Embryonic facial prominence (tissue), 1 donor: ENCODE measurements at regions not wholly inside any gene's neighbourhood (a gene's known extent, or its start where the extent isn't known, plus 50 kb on each side); places are given as distances from the start of the nearest gene placed in this dataset.
"Not testable (repeated sequence)": the region's sequence is repeated elsewhere in the genome, so short reads cannot be mapped to it uniquely, and the experiment has no call there.

Source experiments
- DNase-seq: peaks from one replicate; pipeline ENCODE4 v3.0.0-alpha.2; 2016; ENCODE audit errors: extremely low spot score

GRCh38 chr11:98630736-98631135 lies 390.0 kb upstream of the CNTN5 start:
- no peak for DNase-seq

DNA sequence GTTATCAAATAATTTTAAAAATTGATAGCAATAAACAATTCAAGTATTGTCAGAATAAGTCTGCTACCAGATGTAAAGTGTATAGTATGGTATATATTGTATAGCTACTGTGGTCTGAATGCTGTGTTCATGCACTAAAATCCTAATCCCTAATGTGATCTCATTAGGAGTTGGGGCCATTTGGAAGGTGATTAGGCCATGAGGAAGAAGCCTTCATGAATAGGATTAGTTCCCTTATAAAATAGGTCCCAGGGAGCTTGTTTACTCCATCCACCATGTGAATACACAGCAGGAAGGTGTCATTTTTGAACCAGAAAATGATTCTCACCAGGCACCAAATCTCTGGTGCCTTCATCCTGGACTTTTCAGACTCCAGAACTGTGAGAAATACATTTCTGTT lies 363.0 kb upstream of the CNTN5 start:
- no peak for DNase-seq

- no peak for DNase-seq
These were observed 361.3 kb upstream of the CNTN5 start for GRCh38 chr11:98659431-98659830.

DNA sequence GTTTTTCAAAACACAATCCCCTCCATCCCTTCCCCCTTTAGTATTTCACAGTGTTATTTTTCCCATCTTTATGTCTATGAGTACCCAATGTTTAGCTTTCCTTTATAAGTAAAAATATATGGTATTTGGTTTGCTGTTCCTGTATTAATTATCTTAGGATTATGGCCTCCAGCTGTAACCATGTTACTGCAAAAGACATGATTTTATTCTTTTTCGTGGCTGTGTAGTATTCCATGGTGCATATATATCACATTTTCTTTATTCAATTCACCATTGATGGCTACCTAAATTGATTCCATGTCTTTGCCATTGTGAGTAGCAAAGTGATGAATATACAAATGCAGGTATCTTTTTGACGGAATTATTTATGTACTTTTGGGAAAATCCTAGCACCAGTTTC lies 346.4 kb upstream of the CNTN5 start:
- DNase-seq = no peak

DNA sequence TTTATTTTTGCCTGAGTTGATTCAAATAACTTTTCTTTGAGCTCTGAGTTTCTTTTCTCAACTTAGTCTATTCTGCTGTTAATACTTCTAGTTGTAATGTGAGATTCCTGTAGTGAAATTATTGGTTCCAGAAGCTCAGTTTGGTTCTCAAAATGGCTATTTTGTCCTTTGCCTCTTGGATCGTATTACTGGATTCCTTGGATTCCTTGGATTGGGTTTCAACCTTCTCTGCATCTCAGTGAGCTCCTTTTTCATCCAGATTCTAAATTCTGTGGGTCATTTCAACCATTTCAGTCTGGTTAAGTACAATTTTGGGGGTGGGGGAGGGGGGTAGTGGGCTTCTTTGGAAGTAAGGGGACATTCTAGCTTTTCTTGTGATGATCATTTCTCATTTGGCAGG lies 341.1 kb upstream of the CNTN5 start:
- no peak for DNase-seq

GRCh38 chr11:98701541-98701940 lies 319.2 kb upstream of the CNTN5 start:
- no peak for DNase-seq

GRCh38 chr11:98703779-98704556 lies 316.8 kb upstream of the CNTN5 start:
- no peak for DNase-seq

DNA sequence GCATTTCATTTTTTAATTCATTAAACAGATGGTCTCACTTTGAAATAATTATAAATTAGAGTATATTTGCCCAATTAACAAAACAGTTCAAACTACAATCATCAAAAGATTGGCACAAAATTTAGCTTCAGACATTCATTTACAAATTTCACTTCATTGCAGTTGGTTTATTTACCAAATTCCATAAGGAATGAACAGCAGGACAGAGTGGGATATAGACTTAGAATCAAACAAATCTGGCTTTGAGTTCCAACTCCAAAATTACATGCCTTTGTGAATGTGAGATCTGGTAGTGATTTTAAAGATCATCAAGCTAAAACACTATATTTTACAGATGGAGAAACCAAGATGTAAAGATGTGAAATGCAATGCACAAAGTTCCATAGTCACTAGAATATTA lies 310.7 kb upstream of the CNTN5 start:
- DNase-seq = no peak

- peak; percentile 19 for DNase-seq
These were observed 309.8 kb upstream of the CNTN5 start for GRCh38 chr11:98710986-98711385.

DNA sequence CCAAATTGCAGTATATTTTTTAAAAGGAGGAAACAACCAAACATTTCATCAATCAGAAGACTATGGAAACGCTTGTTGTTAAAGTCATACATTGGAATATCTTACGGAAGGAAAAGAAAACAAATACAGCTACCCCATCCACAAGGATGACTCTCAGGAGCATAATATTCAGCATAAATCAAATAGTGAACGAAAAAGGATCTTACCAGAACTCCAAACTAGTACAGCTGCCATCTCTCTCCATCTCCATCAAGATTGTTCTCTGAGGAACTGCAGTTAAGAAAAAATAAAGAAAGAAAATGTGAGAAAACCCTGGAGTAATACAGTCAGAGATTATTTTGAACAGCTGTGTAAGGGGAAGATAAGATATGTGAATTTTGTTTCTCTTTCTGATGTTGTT lies 299.8 kb upstream of the CNTN5 start:
- DNase-seq = no peak

DNA sequence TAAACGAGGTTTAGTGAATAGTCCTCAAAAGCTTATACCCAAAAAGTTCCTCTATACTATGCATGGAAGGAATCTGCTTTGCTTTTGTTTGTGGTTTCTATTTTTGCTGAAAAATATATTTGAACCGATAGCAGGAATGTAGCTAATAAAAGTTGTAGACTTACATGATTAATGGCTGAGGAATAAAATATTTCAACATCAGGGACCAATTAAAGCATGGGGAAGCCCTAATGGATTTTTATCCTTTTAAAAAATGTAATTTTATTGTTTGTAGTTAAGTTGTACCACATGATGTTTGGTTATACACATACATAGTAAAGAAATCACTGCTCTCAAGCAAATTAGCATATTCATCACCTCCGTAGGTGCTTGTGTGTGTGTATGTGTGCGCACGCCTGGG lies 295.3 kb upstream of the CNTN5 start:
- DNase-seq = no peak

DNA sequence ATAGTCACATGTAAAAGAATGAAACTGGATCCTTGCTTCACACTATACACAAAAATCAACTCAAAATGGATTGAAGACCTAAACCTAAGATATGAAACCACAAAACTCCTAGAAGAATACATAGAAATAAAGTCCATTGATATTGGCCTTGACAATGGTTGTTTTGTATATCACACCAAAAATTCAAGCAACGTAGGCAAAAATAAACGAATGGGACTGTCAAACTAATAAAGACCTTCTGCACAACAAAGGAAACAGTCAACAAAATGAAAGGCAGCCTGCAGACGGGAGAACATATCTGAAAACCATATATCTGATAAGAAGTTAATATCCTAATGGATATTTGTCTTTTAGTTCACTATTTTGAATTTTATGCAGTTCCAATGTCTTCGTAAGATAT lies 292.3 kb upstream of the CNTN5 start:
- no peak for DNase-seq

GRCh38 chr11:98729118-98729517 lies 291.6 kb upstream of the CNTN5 start:
- no peak for DNase-seq

- DNase-seq = no peak
These were observed 287.8 kb upstream of the CNTN5 start for GRCh38 chr11:98732947-98733346.

- DNase-seq = not testable (repeated sequence)
These were observed 287.4 kb upstream of the CNTN5 start for GRCh38 chr11:98733378-98733777.

DNA sequence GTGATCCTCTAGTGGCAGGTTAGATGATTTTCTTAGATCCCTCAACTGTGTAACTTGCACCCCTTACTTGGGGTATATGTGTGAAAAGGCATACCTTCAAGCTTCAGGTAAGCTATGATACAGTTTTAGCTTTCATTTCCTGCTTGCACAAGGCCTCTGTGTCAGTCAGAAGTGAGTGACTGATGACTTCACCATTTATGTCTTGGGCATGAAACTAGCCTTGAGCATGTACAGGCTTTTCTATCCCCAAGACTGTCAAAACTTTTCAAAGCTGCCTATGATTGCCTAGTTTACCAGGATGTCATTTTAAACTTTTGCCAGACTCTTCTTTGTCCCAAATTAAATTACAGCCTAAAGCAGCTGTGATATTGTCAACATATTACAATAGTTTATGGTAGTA lies 286.1 kb upstream of the CNTN5 start:
- no peak for DNase-seq

DNA sequence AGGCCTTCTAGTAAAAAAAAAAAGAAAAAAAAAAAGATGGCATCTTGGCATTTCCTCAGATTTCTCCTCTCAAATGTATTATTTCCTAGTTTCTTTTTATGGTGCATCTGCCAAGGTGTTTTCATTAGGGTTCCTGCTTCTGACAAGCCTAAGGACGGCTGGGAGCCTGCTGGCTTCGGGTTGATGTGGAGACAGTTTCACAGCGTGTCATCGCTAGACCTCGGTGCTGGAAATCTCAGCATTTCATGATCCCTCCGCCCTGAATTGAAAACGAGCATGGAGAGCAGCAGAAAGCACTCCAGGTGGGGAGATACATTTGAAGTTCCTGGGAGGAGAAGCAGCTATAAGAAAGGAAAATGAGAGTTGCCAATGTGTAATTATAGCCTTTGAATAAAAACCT lies 283.9 kb upstream of the CNTN5 start:
- no peak for DNase-seq

- no peak for DNase-seq
These were observed 280.4 kb upstream of the CNTN5 start for GRCh38 chr11:98740321-98740720.

DNA sequence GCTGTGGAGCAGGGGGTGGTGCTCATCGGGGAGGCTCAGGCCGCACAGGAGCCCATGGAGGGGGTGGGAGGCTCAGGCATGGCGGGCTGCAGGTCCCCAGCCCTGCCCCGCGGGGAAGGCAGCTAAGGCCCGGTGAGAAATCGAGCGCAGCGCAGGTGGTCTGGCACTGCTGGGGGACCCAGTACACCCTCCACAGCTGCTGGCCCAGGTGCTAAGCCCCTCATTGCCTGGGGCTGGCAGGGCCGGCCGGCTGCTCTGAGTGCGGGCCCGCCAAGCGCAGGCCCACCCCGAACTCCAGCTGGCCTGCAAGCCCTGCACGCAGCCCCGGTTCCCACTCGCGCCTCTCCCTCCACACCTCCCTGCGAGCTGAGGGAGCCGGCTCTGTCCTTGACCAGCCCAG lies 257.3 kb upstream of the CNTN5 start:
- DNase-seq = not testable (repeated sequence)

DNA sequence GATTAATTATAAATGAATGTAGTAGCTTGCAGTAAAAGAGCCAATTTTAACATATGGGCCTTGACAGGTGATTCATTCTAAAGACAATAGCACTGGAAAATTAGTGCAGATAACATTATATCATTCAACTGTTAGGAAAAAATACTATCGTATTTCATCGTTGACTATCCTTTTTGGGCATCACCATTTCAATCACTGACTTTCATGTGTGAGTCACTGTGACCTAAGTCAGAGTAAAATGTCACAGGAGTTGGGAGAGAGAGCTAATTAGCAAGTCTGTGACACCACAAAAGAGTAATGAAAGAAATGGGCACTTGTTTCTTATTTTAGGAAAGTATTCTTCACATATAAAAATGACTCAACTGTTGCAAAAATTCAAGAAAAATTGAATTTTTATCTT lies 253.8 kb upstream of the CNTN5 start:
- DNase-seq = no peak

DNA sequence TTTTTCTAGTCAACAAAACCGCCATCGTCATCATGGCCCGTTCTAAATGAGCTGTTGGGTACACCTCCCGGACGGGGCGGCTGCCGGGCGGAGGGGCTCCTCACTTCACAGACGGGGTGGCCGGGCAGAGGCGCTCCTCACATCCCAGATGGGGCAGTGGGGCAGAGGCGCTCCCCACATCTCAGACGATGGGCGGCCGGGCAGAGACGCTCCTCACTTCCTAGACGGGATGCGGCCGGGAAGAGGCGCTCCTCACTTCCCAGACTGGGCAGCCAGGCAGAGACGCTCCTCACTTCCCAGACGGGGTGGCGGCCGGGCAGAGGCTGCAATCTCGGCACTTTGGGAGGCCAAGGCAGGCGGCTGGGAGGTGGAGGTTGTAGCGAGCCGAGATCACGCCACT lies 250.7 kb upstream of the CNTN5 start:
- DNase-seq = not testable (repeated sequence)

DNA sequence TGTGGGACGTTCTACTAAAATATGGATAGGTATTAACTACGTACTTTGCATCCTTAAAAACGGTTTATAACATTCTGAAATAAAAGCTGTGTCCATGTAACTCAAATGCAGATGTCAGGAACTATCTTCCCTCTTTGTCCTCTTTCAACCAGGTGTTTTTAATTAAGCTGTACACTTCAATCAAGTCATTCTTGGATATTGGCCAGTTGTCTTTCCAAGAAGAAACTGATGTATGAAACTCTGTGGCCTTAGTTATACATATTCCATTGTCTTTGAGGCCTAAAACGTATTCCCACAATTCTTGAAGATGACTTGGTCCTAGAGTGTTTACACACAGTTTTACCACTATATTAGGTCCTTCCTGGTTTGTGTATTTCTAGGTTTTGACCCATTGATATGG lies 249.0 kb upstream of the CNTN5 start:
- no peak for DNase-seq

- no peak for DNase-seq
These were observed 247.9 kb upstream of the CNTN5 start for GRCh38 chr11:98772893-98773292.

- DNase-seq = no peak
These were observed 227.5 kb upstream of the CNTN5 start for GRCh38 chr11:98793276-98793675.
